Hepatocyte (in vitro differentiated cells): ENCODE measurements at regions not wholly inside any gene's neighbourhood (a gene's known extent, or its start where the extent isn't known, plus 50 kb on each side); places are given as distances from the start of the nearest gene placed in this dataset.
"Not testable (repeated sequence)": the region's sequence is repeated elsewhere in the genome, so short reads cannot be mapped to it uniquely, and the experiment has no call there.

Source experiments
- DNase-seq: peaks from one replicate; pipeline ENCODE4 v3.0.0-alpha.2; 2016; ENCODE audit warnings: low spot score
- H2AFZ ChIP-seq: fragments of 200-600 bp; sonication (generic); 2 replicates; pipeline ENCODE4 v1.6.0; 2016; ENCODE audit warnings: antibody characterized with exemption, mild to moderate bottlenecking
- H3K27ac ChIP-seq: fragments of 200-600 bp; sonication (generic); 2 replicates; pipeline ENCODE4 v1.5.1; 2016; ENCODE audit warnings: mild to moderate bottlenecking
- H3K27me3 ChIP-seq: fragments of 200-600 bp; sonication (generic); 2 replicates; pipeline ENCODE4 v1.6.1; 2016
- H3K36me3 ChIP-seq: fragments of 200-600 bp; sonication (generic); replicated peaks from 2 replicates; pipeline ENCODE4 v1.5.1; 2016; ENCODE audit warnings: low read depth; ENCODE audit not compliant: insufficient read depth
- H3K4me1 ChIP-seq: fragments of 200-600 bp; sonication (generic); 2 replicates; pipeline ENCODE4 v1.5.1; 2016; ENCODE audit warnings: mild to moderate bottlenecking, moderate library complexity; ENCODE audit not compliant: insufficient read depth
- H3K4me2 ChIP-seq: fragments of 200-600 bp; sonication (generic); 2 replicates; pipeline ENCODE4 v1.6.0; 2016
- H3K4me3 ChIP-seq: fragments of 200-600 bp; sonication (generic); 2 replicates; pipeline ENCODE4 v1.5.1; 2016; ENCODE audit warnings: mild to moderate bottlenecking
- H3K79me2 ChIP-seq: fragments of 200-600 bp; sonication (generic); 2 replicates; pipeline ENCODE4 v1.6.0; 2017; ENCODE audit warnings: mild to moderate bottlenecking
- H3K9me2 ChIP-seq: fragments of 200-600 bp; sonication (generic); replicated peaks from 2 replicates; pipeline ENCODE4 v1.6.0; 2017; ENCODE audit warnings: mild to moderate bottlenecking; ENCODE audit not compliant: insufficient read depth
- H3K9me3 ChIP-seq: fragments of 200-600 bp; sonication (generic); 2 replicates; pipeline ENCODE4 v1.5.1; 2016; ENCODE audit warnings: low read depth, mild to moderate bottlenecking
- H4K20me1 ChIP-seq: fragments of 200-600 bp; sonication (generic); 2 replicates; pipeline ENCODE4 v1.6.0; 2016; ENCODE audit warnings: mild to moderate bottlenecking; ENCODE audit not compliant: insufficient read depth, poor library complexity, severe bottlenecking
- CTCF ChIP-seq: fragments of 200-600 bp; sonication (generic); IDR thresholded peaks from 2 replicates; pipeline ENCODE4 v1.5.1; 2016; ENCODE audit warnings: antibody characterized with exemption, mild to moderate bottlenecking; ENCODE audit not compliant: poor library complexity
- EZH2 ChIP-seq: fragments of 200-600 bp; sonication (generic); IDR thresholded peaks from 2 replicates; pipeline ENCODE4 v1.6.1; 2016; ENCODE audit warnings: antibody characterized with exemption, mild to moderate bottlenecking, borderline replicate concordance
- EZH2phosphoT487 ChIP-seq: fragments of 200-600 bp; sonication (generic); IDR thresholded peaks from one replicate; pipeline ENCODE4 v1.6.1; 2018; ENCODE audit warnings: antibody characterized with exemption, mild to moderate bottlenecking, low read depth, moderate library complexity; ENCODE audit not compliant: unreplicated experiment, severe bottlenecking
- WGBS: methylation state at CpG from one replicate; pipeline ENCODE4 v1.1.6; 2016; ENCODE audit warnings: low lambda C conversion rate; ENCODE audit errors: missing lambda C conversion rate; 5-methylcytosine and 5-hydroxymethylcytosine counted together

- WGBS, result 92% methylated on average over 3 of the region's 3 CpGs
- TF ChIP-seq CTCF, result no peak
These were observed 71.2 kb upstream of the SGK1 start for GRCh38 chr6:134389129-134389528.

GRCh38 chr6:134386482-134386881, 68.6 kb upstream of the SGK1 start:
- not testable (repeated sequence) for H2AFZ ChIP-seq, H3K9me3 ChIP-seq, H4K20me1 ChIP-seq, H3K36me3 ChIP-seq, H3K4me2 ChIP-seq, DNase-seq, H3K79me2 ChIP-seq, H3K27me3 ChIP-seq, H3K4me1 ChIP-seq, H3K27ac ChIP-seq, H3K9me2 ChIP-seq, H3K4me3 ChIP-seq
- WGBS, result 86% methylated on average over 6 of the region's 6 CpGs

More at GRCh38 chr6:134389129-134389528, 71.2 kb upstream of the SGK1 start:
- no peak overlapping the region for H3K27ac ChIP-seq
- no peaks in the 10 kb centered on the region for H4K20me1 ChIP-seq
- H2AFZ ChIP-seq, result no peak overlapping the region
- H3K9me3 ChIP-seq, result no peaks in the 10 kb centered on the region
- DNase-seq, result no peak
- no peak overlapping the region for H3K4me3 ChIP-seq
- no peaks in the 10 kb centered on the region for H3K36me3 ChIP-seq
- H3K4me2 ChIP-seq, result no peak overlapping the region
- H3K79me2 ChIP-seq, result no peaks in the 10 kb centered on the region
- H3K4me1 ChIP-seq, result no peaks in the 10 kb centered on the region
- no peaks in the 10 kb centered on the region for H3K9me2 ChIP-seq
- no peaks in the 10 kb centered on the region for H3K27me3 ChIP-seq

GRCh38 chr6:134381959-134382358, 64.0 kb upstream of the SGK1 start:
- Histone ChIP-seq H2AFZ (no peak overlapping the region), H3K4me2 (no peak overlapping the region), H3K27me3 (no peaks in the 10 kb centered on the region), H3K36me3 (no peaks in the 10 kb centered on the region), H4K20me1 (no peaks in the 10 kb centered on the region), H3K4me3 (no peak overlapping the region), H3K9me3 (no peaks in the 10 kb centered on the region), H3K4me1 (no peaks in the 10 kb centered on the region), H3K79me2 (no peaks in the 10 kb centered on the region), H3K27ac (no peak overlapping the region), H3K9me2 (no peaks in the 10 kb centered on the region)
- WGBS, result 80% methylated on average over 5 of the region's 5 CpGs
- no peak for DNase-seq
- TF ChIP-seq EZH2 (no peak), EZH2phosphoT487 (no peak), CTCF (no peak)

GRCh38 chr6:134379599-134379998, 61.7 kb upstream of the SGK1 start:
- no peaks in the 10 kb centered on the region for H3K9me2 ChIP-seq
- no peaks in the 10 kb centered on the region for H3K36me3 ChIP-seq
- H3K4me2 ChIP-seq, result peak overlapping the region; percentile 41
- no peaks in the 10 kb centered on the region for H3K79me2 ChIP-seq
- DNase-seq, result no peak
- H3K27me3 ChIP-seq, result no peaks in the 10 kb centered on the region
- H4K20me1 ChIP-seq, result no peaks in the 10 kb centered on the region
- TF ChIP-seq CTCF (no peak), EZH2phosphoT487 (no peak), EZH2 (no peak)
- peak overlapping the region; percentile 4 for H2AFZ ChIP-seq
- H3K27ac ChIP-seq, result peak overlapping the region; percentile 63
- H3K4me3 ChIP-seq, result no peak overlapping the region
- WGBS, result 86% methylated on average over 1 of the region's 1 CpG
- no peaks in the 10 kb centered on the region for H3K4me1 ChIP-seq
- H3K9me3 ChIP-seq, result no peaks in the 10 kb centered on the region
